ENCODE measurements at regions not wholly inside any gene's neighbourhood (a gene's known extent, or its start where the extent isn't known, plus 50 kb on each side); places are given as distances from the start of the nearest gene placed in this dataset.

- TF ChIP-seq CTCF (conservative IDR thresholded peaks at IDR 0.05; ENCODE audit: low read length) (no peak), EZH2phosphoT487 (IDR thresholded peaks at IDR 0.05; ENCODE audit: borderline replicate concordance, low read depth, low read length) (no peak)
Measured at GRCh38 chr5:12133520-12133919, 229.3 kb upstream of the CTNND2 start.
